HG02973 (cell line): ENCODE measurements at regions not wholly inside any gene's neighbourhood (a gene's known extent, or its start where the extent isn't known, plus 50 kb on each side); places are given as distances from the start of the nearest gene placed in this dataset.
"Not testable (repeated sequence)": the region's sequence is repeated elsewhere in the genome, so short reads cannot be mapped to it uniquely, and the experiment has no call there.

Source experiments
- ATAC-seq: cut with Tn5 transposase; IDR thresholded peaks from one replicate; pipeline ENCODE4 v1.9.1; 2021; ENCODE audit warnings: moderate library complexity; ENCODE audit not compliant: unreplicated experiment

- no peak for ATAC-seq
Measured at GRCh38 chr17:69669441-69670178, 255.1 kb downstream of the MAP2K6 start.

- no peak for ATAC-seq
Measured at GRCh38 chr17:69672924-69673323, 258.4 kb downstream of the MAP2K6 start.

- ATAC-seq, result no peak
Measured at GRCh38 chr17:69677130-69677529, 262.6 kb downstream of the MAP2K6 start.

GRCh38 chr17:69678206-69678605, 263.7 kb downstream of the MAP2K6 start:
- no peak for ATAC-seq

- no peak for ATAC-seq
Measured at GRCh38 chr17:69679829-69680228, 265.3 kb downstream of the MAP2K6 start.

- ATAC-seq, result no peak
Measured at GRCh38 chr17:69684251-69684650, 269.8 kb downstream of the MAP2K6 start.

GRCh38 chr17:69685150-69685549, 270.7 kb downstream of the MAP2K6 start:
- not testable (repeated sequence) for ATAC-seq

- no peak for ATAC-seq
Measured at GRCh38 chr17:69690531-69690930, 276.0 kb downstream of the MAP2K6 start.

- ATAC-seq, result no peak
Measured at GRCh38 chr17:69692171-69692570, 277.7 kb downstream of the MAP2K6 start.

- ATAC-seq, result no peak
Measured at GRCh38 chr17:69695646-69696045, 281.1 kb downstream of the MAP2K6 start.

GRCh38 chr17:69696650-69697049, 282.2 kb downstream of the MAP2K6 start:
- ATAC-seq, result no peak

- not testable (repeated sequence) for ATAC-seq
Measured at GRCh38 chr17:69698352-69698751, 283.9 kb downstream of the MAP2K6 start.

- no peak for ATAC-seq
Measured at GRCh38 chr17:69702078-69702477, 287.6 kb downstream of the MAP2K6 start.

GRCh38 chr17:69703751-69704150, 289.3 kb downstream of the MAP2K6 start:
- ATAC-seq, result no peak

GRCh38 chr17:69704935-69705334, 290.4 kb downstream of the MAP2K6 start:
- no peak for ATAC-seq

- no peak for ATAC-seq
Measured at GRCh38 chr17:69706127-69706526, 291.6 kb downstream of the MAP2K6 start.

- ATAC-seq, result no peak
Measured at GRCh38 chr17:69709441-69709840, 294.9 kb downstream of the MAP2K6 start.

- ATAC-seq, result no peak
Measured at GRCh38 chr17:69710926-69711325, 296.4 kb downstream of the MAP2K6 start.

GRCh38 chr17:69711541-69711940, 297.0 kb downstream of the MAP2K6 start:
- no peak for ATAC-seq

- no peak for ATAC-seq
Measured at GRCh38 chr17:69712801-69713311, 298.4 kb downstream of the MAP2K6 start.

GRCh38 chr17:69713815-69714214, 299.3 kb downstream of the MAP2K6 start:
- no peak for ATAC-seq

GRCh38 chr17:69714669-69715068, 300.2 kb downstream of the MAP2K6 start:
- ATAC-seq, result no peak

- ATAC-seq, result no peak
Measured at GRCh38 chr17:69715656-69716055, 301.2 kb downstream of the MAP2K6 start.
